Ishikawa (cell line): ENCODE measurements at regions not wholly inside any gene's neighbourhood (a gene's known extent, or its start where the extent isn't known, plus 50 kb on each side); places are given as distances from the start of the nearest gene placed in this dataset.

ENCODE experiments used
- CREB1 ChIP-seq: IDR thresholded peaks from 2 replicates; pipeline ENCODE4 v1.6.1; 2012; ENCODE audit warnings: low read depth
- FOXM1 ChIP-seq: IDR thresholded peaks from 2 replicates; pipeline ENCODE4 v1.6.1; 2012; ENCODE audit warnings: low read depth, borderline replicate concordance
- RAD21 ChIP-seq: IDR thresholded peaks from 2 replicates; pipeline ENCODE4 v1.6.1; 2012; ENCODE audit warnings: low read depth
- TAF1 ChIP-seq: IDR thresholded peaks from 2 replicates; pipeline ENCODE4 v1.6.1; 2012; ENCODE audit warnings: low read depth, mild to moderate bottlenecking
- TEAD4 ChIP-seq: IDR thresholded peaks from 2 replicates; pipeline ENCODE4 v1.6.1; 2012

GRCh38 chrX:93319609-93320008 is 353.8 kb downstream of the NAP1L3 start:
- TF ChIP-seq RAD21 (no peak), FOXM1 (no peak), TAF1 (no peak), TEAD4 (no peak), CREB1 (no peak)
